Calu3 (cell line): ENCODE measurements at regions not wholly inside any gene's neighbourhood (a gene's known extent, or its start where the extent isn't known, plus 50 kb on each side); places are given as distances from the start of the nearest gene placed in this dataset.

Source experiments
- BruUV-seq: library from RNA; stranded (reverse); fragments of 400-500 nt; replicated peaks from 2 replicates; lab custom pipeline; 2021; lab: Mats Ljungman, UMichigan
- CTCF ChIA-PET: fragments of 300-600 bp; sonication (Branson Sonifier 250); formaldehyde crosslinking; loops from one replicate; lab custom pipeline; 2022; ENCODE audit warnings: antibody characterized with exemption; lab: Charles Lee
- DNase-seq: peaks from one replicate; pipeline ENCODE4 v3.0.0; 2022
- H3K27ac Mint-ChIP-seq: one replicate; pipeline ENCODE4 v1.8.0; 2022; ENCODE audit warnings: mixed read lengths; ENCODE audit not compliant: unreplicated experiment
- H3K27me3 Mint-ChIP-seq: one replicate; pipeline ENCODE4 v1.8.0; 2022; ENCODE audit warnings: mixed read lengths; ENCODE audit not compliant: unreplicated experiment
- H3K36me3 Mint-ChIP-seq: one replicate; pipeline ENCODE4 v1.8.0; 2022; ENCODE audit warnings: mild to moderate bottlenecking, moderate library complexity, mixed read lengths; ENCODE audit not compliant: insufficient read depth, unreplicated experiment
- H3K4me1 Mint-ChIP-seq: one replicate; pipeline ENCODE4 v1.8.0; 2022; ENCODE audit warnings: mild to moderate bottlenecking, low read depth, mixed read lengths; ENCODE audit not compliant: unreplicated experiment
- H3K4me3 Mint-ChIP-seq: one replicate; pipeline ENCODE4 v1.8.0; 2022; ENCODE audit warnings: mild to moderate bottlenecking, low read depth, moderate library complexity, mixed read lengths; ENCODE audit not compliant: unreplicated experiment
- H3K9me3 Mint-ChIP-seq: one replicate; pipeline ENCODE4 v1.8.0; 2022; ENCODE audit warnings: low read depth, mixed read lengths; ENCODE audit not compliant: unreplicated experiment
- CTCF ChIP-seq: fragments of 200-600 bp; IDR thresholded peaks from one replicate; pipeline ENCODE4 v1.8.0; 2022; ENCODE audit warnings: antibody characterized with exemption; ENCODE audit not compliant: unreplicated experiment
- intact Hi-C: fragments of 100-400 bp; cut with micrococcal nuclease; formaldehyde crosslinking; loops from one replicate; pipeline ENCODE4 v1.10.0; 2022; ENCODE audit not compliant: unreplicated experiment

GRCh38 chr7:54881816-54882520 lies 123.0 kb upstream of the SEC61G start:
- Mint-ChIP-seq H3K36me3 (peaks cover 9% of the 10 kb centered on the region), H3K4me3 (no peak overlapping the region), H3K9me3 (no peaks in the 10 kb centered on the region), H3K27me3 (no peaks in the 10 kb centered on the region), H3K27ac (peak overlapping the region; percentile 17), H3K4me1 (peaks cover 70% of the 10 kb centered on the region)
- TF ChIP-seq CTCF, result no peak
- intact Hi-C loops, result no loop called here
- BruUV-seq, result no TSS peak
- DNase-seq, result no peak
- CTCF ChIA-PET, result no interaction called here

- no TSS peak for BruUV-seq
- DNase-seq, result no peak
- H3K27ac Mint-ChIP-seq, result no peak overlapping the region
- peaks cover 62% of the 10 kb centered on the region for H3K4me1 Mint-ChIP-seq
- CTCF ChIA-PET, result no interaction called here
- intact Hi-C loops, result no loop called here
- peaks cover 9% of the 10 kb centered on the region for H3K36me3 Mint-ChIP-seq
- H3K27me3 Mint-ChIP-seq, result no peaks in the 10 kb centered on the region
- no peak overlapping the region for H3K4me3 Mint-ChIP-seq
- H3K9me3 Mint-ChIP-seq, result no peaks in the 10 kb centered on the region
- TF ChIP-seq CTCF, result no peak
Measured at GRCh38 chr7:54882694-54883093, 123.7 kb upstream of the SEC61G start.

- BruUV-seq, result no TSS peak
- H3K27ac Mint-ChIP-seq, result no peak overlapping the region
- H3K27me3 Mint-ChIP-seq, result no peaks in the 10 kb centered on the region
- no peaks in the 10 kb centered on the region for H3K9me3 Mint-ChIP-seq
- intact Hi-C loops, result no loop called here
- DNase-seq, result no peak
- H3K4me1 Mint-ChIP-seq, result peaks cover 61% of the 10 kb centered on the region
- peaks cover 9% of the 10 kb centered on the region for H3K36me3 Mint-ChIP-seq
- no peak for TF ChIP-seq CTCF
- CTCF ChIA-PET, result interaction anchor here (0.6 kb wide), 1 partner anchor 11 kb away, joined by 5 read pairs; no protein-coding TSS in a partner anchor
- H3K4me3 Mint-ChIP-seq, result no peak overlapping the region
Measured at GRCh38 chr7:54883576-54883975, 124.6 kb upstream of the SEC61G start.

GRCh38 chr7:54885285-54885684 lies 126.3 kb upstream of the SEC61G start:
- BruUV-seq, result no TSS peak
- Mint-ChIP-seq H3K4me1 (peaks cover 47% of the 10 kb centered on the region), H3K27me3 (no peaks in the 10 kb centered on the region), H3K9me3 (no peaks in the 10 kb centered on the region), H3K4me3 (no peak overlapping the region), H3K36me3 (no peaks in the 10 kb centered on the region), H3K27ac (no peak overlapping the region)
- intact Hi-C loops, result no loop called here
- CTCF ChIA-PET, result no interaction called here
- no peak for TF ChIP-seq CTCF
- DNase-seq, result no peak
